ENCODE measurements at regions not wholly inside any gene's neighbourhood (a gene's known extent, or its start where the extent isn't known, plus 50 kb on each side); places are given as distances from the start of the nearest gene placed in this dataset.

DNA sequence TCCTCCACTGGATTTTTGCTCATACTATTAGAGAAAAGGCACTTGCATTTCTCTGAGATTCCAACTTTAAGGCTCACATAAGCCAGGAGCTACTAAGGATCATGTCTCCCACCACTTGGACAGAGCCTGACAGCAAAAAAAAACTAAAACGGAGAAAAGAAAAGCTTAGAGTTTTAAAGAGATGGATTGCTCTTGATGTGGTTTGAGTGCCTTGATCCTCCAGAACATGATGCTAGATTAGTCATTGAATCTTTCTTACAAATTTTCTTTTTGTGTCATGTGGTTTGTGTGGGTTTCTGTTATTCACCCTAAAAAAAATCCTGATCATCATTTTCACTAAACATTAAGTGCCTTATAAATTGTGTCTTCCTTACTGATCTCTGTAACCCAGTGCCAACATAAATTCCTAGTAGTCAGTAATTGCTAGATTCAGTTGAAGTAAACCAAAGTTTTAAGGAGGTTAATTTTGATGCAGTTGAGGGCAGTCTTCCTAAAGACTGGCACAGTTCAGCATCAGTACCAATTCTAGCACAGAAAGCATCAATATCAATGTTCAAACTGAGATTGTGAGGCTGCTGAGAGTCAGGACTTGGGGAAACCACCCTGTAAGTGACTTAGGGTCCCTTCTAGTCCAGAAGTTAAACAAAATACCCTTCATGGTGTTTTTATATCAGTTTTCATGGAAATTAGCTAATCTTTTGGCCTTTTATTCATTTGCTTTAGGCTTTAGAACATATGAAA, 206.3 kb downstream of the RAD51AP2 start:
- TF ChIP-seq, protein P1, sequence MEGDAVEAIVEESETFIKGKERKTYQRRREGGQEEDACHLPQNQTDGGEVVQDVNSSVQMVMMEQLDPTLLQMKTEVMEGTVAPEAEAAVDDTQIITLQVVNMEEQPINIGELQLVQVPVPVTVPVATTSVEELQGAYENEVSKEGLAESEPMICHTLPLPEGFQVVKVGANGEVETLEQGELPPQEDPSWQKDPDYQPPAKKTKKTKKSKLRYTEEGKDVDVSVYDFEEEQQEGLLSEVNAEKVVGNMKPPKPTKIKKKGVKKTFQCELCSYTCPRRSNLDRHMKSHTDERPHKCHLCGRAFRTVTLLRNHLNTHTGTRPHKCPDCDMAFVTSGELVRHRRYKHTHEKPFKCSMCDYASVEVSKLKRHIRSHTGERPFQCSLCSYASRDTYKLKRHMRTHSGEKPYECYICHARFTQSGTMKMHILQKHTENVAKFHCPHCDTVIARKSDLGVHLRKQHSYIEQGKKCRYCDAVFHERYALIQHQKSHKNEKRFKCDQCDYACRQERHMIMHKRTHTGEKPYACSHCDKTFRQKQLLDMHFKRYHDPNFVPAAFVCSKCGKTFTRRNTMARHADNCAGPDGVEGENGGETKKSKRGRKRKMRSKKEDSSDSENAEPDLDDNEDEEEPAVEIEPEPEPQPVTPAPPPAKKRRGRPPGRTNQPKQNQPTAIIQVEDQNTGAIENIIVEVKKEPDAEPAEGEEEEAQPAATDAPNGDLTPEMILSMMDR (IDR thresholded peaks at IDR 0.05), result no peak
- TF ChIP-seq POLR2A (IDR thresholded peaks at IDR 0.05), result no peak
- no peak for TF ChIP-seq EP300 (IDR thresholded peaks at IDR 0.05)
